Neural crest cell (in vitro differentiated cells): ENCODE measurements at regions not wholly inside any gene's neighbourhood (a gene's known extent, or its start where the extent isn't known, plus 50 kb on each side); places are given as distances from the start of the nearest gene placed in this dataset.

Experiments used
- DNase-seq: peaks from one replicate; pipeline ENCODE4 v3.0.0; 2021; ENCODE audit warnings: low read depth, mixed read lengths, low spot score
- H3K27ac Mint-ChIP-seq: one replicate; pipeline ENCODE4 v1.8.0; 2021; ENCODE audit warnings: mild to moderate bottlenecking, mixed read lengths; ENCODE audit not compliant: unreplicated experiment
- H3K27me3 Mint-ChIP-seq: 2 replicates; pipeline ENCODE4 v1.8.0; 2021; ENCODE audit warnings: low read depth, mild to moderate bottlenecking, mixed read lengths
- H3K36me3 Mint-ChIP-seq: 2 replicates; pipeline ENCODE4 v1.8.0; 2021; ENCODE audit warnings: low read depth, mild to moderate bottlenecking, mixed read lengths
- H3K4me1 Mint-ChIP-seq: 2 replicates; pipeline ENCODE4 v1.8.0; 2021; ENCODE audit warnings: mixed read lengths
- H3K4me3 Mint-ChIP-seq: one replicate; pipeline ENCODE4 v1.8.0; 2021; ENCODE audit warnings: mild to moderate bottlenecking, mixed read lengths
- H3K9me3 Mint-ChIP-seq: 2 replicates; pipeline ENCODE4 v1.8.0; 2021; ENCODE audit warnings: mixed read lengths
- TF ChIP-seq, protein P1 (sequence below): fragments of 200-600 bp; sonication (generic); conservative IDR thresholded peaks from 2 replicates; pipeline ENCODE4 v1.5.0; 2021; ENCODE audit warnings: antibody characterized with exemption, mild to moderate bottlenecking

DNA sequence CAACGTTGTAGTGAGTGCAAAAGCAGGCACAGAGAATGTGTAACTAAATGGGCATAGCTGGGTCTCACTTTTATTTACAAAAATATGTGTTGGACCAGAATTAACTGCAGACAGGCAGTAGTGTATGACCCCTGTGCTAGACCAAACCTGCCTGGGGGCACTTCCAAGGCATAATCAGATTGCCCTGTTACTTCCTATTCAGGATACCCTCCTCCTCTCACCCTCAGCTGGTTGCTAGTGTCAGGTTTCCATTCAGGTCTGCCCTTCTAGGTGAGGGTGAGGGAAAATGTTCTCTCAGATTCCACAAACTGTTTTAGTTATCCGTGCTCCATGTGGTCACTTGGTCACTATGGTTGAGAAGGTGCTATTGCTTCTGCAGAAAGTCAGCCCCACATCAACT lies 387.3 kb downstream of the LMX1A start:
- peaks cover 3% of the 10 kb centered on the region for H3K9me3 Mint-ChIP-seq
- TF ChIP-seq, protein P1, sequence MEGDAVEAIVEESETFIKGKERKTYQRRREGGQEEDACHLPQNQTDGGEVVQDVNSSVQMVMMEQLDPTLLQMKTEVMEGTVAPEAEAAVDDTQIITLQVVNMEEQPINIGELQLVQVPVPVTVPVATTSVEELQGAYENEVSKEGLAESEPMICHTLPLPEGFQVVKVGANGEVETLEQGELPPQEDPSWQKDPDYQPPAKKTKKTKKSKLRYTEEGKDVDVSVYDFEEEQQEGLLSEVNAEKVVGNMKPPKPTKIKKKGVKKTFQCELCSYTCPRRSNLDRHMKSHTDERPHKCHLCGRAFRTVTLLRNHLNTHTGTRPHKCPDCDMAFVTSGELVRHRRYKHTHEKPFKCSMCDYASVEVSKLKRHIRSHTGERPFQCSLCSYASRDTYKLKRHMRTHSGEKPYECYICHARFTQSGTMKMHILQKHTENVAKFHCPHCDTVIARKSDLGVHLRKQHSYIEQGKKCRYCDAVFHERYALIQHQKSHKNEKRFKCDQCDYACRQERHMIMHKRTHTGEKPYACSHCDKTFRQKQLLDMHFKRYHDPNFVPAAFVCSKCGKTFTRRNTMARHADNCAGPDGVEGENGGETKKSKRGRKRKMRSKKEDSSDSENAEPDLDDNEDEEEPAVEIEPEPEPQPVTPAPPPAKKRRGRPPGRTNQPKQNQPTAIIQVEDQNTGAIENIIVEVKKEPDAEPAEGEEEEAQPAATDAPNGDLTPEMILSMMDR, result no peak
- no peaks in the 10 kb centered on the region for H3K36me3 Mint-ChIP-seq
- no peak for DNase-seq
- no peak overlapping the region for H3K4me3 Mint-ChIP-seq
- H3K4me1 Mint-ChIP-seq, result no peaks in the 10 kb centered on the region
- H3K27ac Mint-ChIP-seq, result no peak overlapping the region
- H3K27me3 Mint-ChIP-seq, result no peaks in the 10 kb centered on the region

GRCh38 chr1:164967300-164967699 lies 389.2 kb downstream of the LMX1A start:
- H3K27me3 Mint-ChIP-seq, result no peaks in the 10 kb centered on the region
- no peak overlapping the region for H3K27ac Mint-ChIP-seq
- H3K4me3 Mint-ChIP-seq, result no peak overlapping the region
- no peaks in the 10 kb centered on the region for H3K4me1 Mint-ChIP-seq
- no peaks in the 10 kb centered on the region for H3K9me3 Mint-ChIP-seq
- no peaks in the 10 kb centered on the region for H3K36me3 Mint-ChIP-seq
- TF ChIP-seq, protein P1, result no peak
- DNase-seq, result no peak

- H3K4me3 Mint-ChIP-seq, result no peak overlapping the region
- no peaks in the 10 kb centered on the region for H3K27me3 Mint-ChIP-seq
- no peak overlapping the region for H3K27ac Mint-ChIP-seq
- TF ChIP-seq, protein P1, result no peak
- H3K36me3 Mint-ChIP-seq, result no peaks in the 10 kb centered on the region
- H3K4me1 Mint-ChIP-seq, result no peaks in the 10 kb centered on the region
- no peaks in the 10 kb centered on the region for H3K9me3 Mint-ChIP-seq
- DNase-seq, result no peak
These were observed 394.8 kb downstream of the LMX1A start for GRCh38 chr1:164961715-164962114.

DNA sequence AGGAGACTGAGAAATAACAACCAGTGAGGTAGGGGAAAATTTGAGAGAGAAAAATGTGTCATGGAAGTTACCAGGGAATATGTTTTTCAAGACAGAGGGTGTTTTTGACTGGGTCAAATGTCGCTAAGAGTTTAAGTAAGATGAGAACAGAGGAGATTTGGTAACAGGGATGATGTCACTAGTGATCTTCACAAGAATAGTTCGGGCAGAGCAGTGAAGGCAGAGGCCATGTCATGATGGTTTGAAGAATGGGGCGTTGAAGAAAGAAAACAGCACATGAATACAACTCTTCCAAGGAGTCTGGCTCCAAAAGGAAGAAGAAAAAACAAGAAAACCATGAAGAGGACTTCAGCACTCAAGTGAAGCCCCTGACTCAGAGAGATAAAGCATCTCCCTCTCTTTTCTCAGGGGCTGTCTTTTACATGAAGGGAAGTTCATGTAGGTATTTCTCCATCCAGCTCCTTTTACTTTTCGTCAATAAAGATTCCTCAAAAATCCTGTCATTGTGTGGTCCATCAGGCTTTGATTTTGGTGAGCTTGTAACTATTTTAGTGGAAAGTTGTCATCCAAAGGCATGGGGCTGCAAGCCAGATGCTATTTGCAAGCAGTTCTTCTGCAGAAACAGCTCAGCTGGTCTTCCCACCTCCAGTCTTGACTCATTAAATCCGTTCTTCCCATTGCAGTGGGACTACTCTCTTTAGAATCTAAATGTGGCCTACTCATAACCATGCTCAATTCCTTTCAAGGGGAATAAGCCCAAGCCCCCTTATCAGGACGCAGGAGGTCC lies 397.3 kb downstream of the LMX1A start:
- H3K4me1 Mint-ChIP-seq, result no peaks in the 10 kb centered on the region
- H3K4me3 Mint-ChIP-seq, result no peak overlapping the region
- no peaks in the 10 kb centered on the region for H3K9me3 Mint-ChIP-seq
- no peaks in the 10 kb centered on the region for H3K36me3 Mint-ChIP-seq
- no peaks in the 10 kb centered on the region for H3K27me3 Mint-ChIP-seq
- H3K27ac Mint-ChIP-seq, result no peak overlapping the region
- TF ChIP-seq, protein P1, result no peak
- no peak for DNase-seq

DNA sequence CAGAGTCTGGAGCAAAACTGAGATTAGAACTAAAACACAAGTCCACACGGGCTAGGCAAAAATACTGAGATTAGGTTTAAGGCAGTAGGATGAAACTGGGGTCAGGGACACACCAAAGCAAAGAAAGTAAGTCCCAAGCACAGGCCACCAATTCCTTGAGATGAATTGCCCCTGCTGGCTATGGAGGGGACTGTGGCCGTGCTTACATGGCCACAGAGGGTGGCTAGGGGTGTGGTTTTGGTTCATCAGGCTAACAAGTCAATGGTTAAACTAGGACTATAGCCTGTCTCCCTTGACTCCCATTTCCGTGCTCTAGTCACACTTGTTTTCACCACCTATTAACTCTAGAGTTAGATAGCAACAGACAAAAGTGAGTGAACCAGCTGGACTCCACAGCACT lies 394.8 kb downstream of the PBX1 start:
- DNase-seq, result no peak
- no peaks in the 10 kb centered on the region for H3K36me3 Mint-ChIP-seq
- no peak overlapping the region for H3K4me3 Mint-ChIP-seq
- TF ChIP-seq, protein P1, result no peak
- no peaks in the 10 kb centered on the region for H3K4me1 Mint-ChIP-seq
- no peaks in the 10 kb centered on the region for H3K27me3 Mint-ChIP-seq
- peaks cover 5% of the 10 kb centered on the region for H3K9me3 Mint-ChIP-seq
- no peak overlapping the region for H3K27ac Mint-ChIP-seq
